ENCODE measurements at regions not wholly inside any gene's neighbourhood (a gene's known extent, or its start where the extent isn't known, plus 50 kb on each side); places are given as distances from the start of the nearest gene placed in this dataset.

GRCh38 chr2:58484221-58484620 lies 243.1 kb upstream of the FANCL start:
- no peak for TF ChIP-seq CTCF (IDR thresholded peaks at IDR 0.05)
- no peak for TF ChIP-seq POLR2A (IDR thresholded peaks at IDR 0.05)
- no peaks in the 10 kb centered on the region for H3K36me3 ChIP-seq
- DNase-seq, result no peak
- no peak overlapping the region for H3K27ac ChIP-seq
- no peaks in the 10 kb centered on the region for H3K4me1 ChIP-seq
- no peaks in the 10 kb centered on the region for H3K9me3 ChIP-seq
- H3K27me3 ChIP-seq, result no peaks in the 10 kb centered on the region
- H3K4me3 ChIP-seq, result no peak overlapping the region

GRCh38 chr2:58483307-58483706 lies 242.2 kb upstream of the FANCL start:
- no peaks in the 10 kb centered on the region for H3K9me3 ChIP-seq
- no peak overlapping the region for H3K4me3 ChIP-seq
- TF ChIP-seq CTCF (IDR thresholded peaks at IDR 0.05) (no peak), POLR2A (IDR thresholded peaks at IDR 0.05) (no peak)
- no peaks in the 10 kb centered on the region for H3K36me3 ChIP-seq
- H3K4me1 ChIP-seq, result no peaks in the 10 kb centered on the region
- H3K27me3 ChIP-seq, result no peaks in the 10 kb centered on the region
- no peak for DNase-seq
- no peak overlapping the region for H3K27ac ChIP-seq

GRCh38 chr2:58481670-58482069 lies 240.5 kb upstream of the FANCL start:
- Histone ChIP-seq H3K9me3 (no peaks in the 10 kb centered on the region), H3K4me3 (no peak overlapping the region), H3K27ac (no peak overlapping the region), H3K4me1 (no peaks in the 10 kb centered on the region), H3K36me3 (no peaks in the 10 kb centered on the region), H3K27me3 (no peaks in the 10 kb centered on the region)
- TF ChIP-seq POLR2A (IDR thresholded peaks at IDR 0.05), result no peak
- TF ChIP-seq CTCF (IDR thresholded peaks at IDR 0.05), result no peak
- no peak for DNase-seq

DNA sequence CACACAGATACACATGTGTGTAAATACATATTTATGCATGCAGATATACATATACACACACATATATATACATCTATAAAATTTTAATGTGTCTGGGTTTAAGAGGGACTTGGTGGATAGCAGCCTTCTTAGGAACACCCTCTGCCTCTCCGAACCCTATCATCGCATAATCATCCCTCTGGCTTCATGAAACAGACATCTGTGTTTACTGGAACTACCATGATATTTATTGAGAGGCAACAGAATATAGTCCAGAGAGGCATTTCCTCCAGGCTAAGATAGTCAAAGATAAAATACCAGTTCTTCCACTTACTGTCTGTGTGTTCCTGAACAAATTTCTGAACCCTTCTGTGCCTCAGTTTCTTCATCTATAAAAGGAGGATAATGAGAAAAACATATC lies 239.0 kb upstream of the FANCL start:
- TF ChIP-seq POLR2A (IDR thresholded peaks at IDR 0.05), result no peak
- TF ChIP-seq CTCF (IDR thresholded peaks at IDR 0.05), result no peak
- no peak for DNase-seq

GRCh38 chr2:58479535-58480140 lies 238.5 kb upstream of the FANCL start:
- H3K4me1 ChIP-seq, result no peaks in the 10 kb centered on the region
- H3K36me3 ChIP-seq, result no peaks in the 10 kb centered on the region
- TF ChIP-seq POLR2A (IDR thresholded peaks at IDR 0.05) (no peak), CTCF (IDR thresholded peaks at IDR 0.05) (no peak)
- DNase-seq, result no peak
- no peaks in the 10 kb centered on the region for H3K27me3 ChIP-seq
- no peak overlapping the region for H3K4me3 ChIP-seq
- H3K9me3 ChIP-seq, result no peaks in the 10 kb centered on the region
- H3K27ac ChIP-seq, result no peak overlapping the region

More for the DNA sequence above, 239.0 kb upstream of the FANCL start:
- Histone ChIP-seq H3K4me1 (no peaks in the 10 kb centered on the region), H3K27me3 (no peaks in the 10 kb centered on the region), H3K27ac (no peak overlapping the region), H3K36me3 (no peaks in the 10 kb centered on the region), H3K4me3 (no peak overlapping the region), H3K9me3 (no peaks in the 10 kb centered on the region)

GRCh38 chr2:58476556-58476955 lies 235.4 kb upstream of the FANCL start:
- no peak for TF ChIP-seq POLR2A (IDR thresholded peaks at IDR 0.05)
- no peak for TF ChIP-seq CTCF (IDR thresholded peaks at IDR 0.05)

More at GRCh38 chr2:58476556-58476955, 235.4 kb upstream of the FANCL start:
- H3K27me3 ChIP-seq, result no peaks in the 10 kb centered on the region
- no peak overlapping the region for H3K4me3 ChIP-seq
- no peaks in the 10 kb centered on the region for H3K9me3 ChIP-seq
- DNase-seq, result no peak
- H3K27ac ChIP-seq, result no peak overlapping the region
- no peaks in the 10 kb centered on the region for H3K36me3 ChIP-seq
- no peaks in the 10 kb centered on the region for H3K4me1 ChIP-seq

Measured in Peyer's patch (tissue), 4 donors.